Tibial nerve (tissue), 3 donors: ENCODE measurements at regions not wholly inside any gene's neighbourhood (a gene's known extent, or its start where the extent isn't known, plus 50 kb on each side); places are given as distances from the start of the nearest gene placed in this dataset.

Source experiments
- POLR2A ChIP-seq, 2 donors: fragments of 450-650 bp; IDR thresholded peaks; one replicate each; pipeline ENCODE4 v1.6.1; 2017; ENCODE audit warnings: antibody characterized with exemption in 2 of 2, mild to moderate bottlenecking in 2 of 2, moderate library complexity in 2 of 2
- TF ChIP-seq, protein P1 (sequence below), 5 experiments: fragments of 200-600 bp in 3 of 5; fragments of 450-650 bp in 2 of 5; sonication (generic) in 3 of 5; IDR thresholded peaks; one replicate each; pipeline ENCODE4 v1.5.1; 2016 to 2019; ENCODE audit warnings: antibody characterized with exemption in 5 of 5, mild to moderate bottlenecking in 3 of 5, moderate library complexity in 2 of 5

GRCh38 chr16:61194573-61194972, 841.7 kb downstream of the CDH8 start:
- TF ChIP-seq, protein P1, sequence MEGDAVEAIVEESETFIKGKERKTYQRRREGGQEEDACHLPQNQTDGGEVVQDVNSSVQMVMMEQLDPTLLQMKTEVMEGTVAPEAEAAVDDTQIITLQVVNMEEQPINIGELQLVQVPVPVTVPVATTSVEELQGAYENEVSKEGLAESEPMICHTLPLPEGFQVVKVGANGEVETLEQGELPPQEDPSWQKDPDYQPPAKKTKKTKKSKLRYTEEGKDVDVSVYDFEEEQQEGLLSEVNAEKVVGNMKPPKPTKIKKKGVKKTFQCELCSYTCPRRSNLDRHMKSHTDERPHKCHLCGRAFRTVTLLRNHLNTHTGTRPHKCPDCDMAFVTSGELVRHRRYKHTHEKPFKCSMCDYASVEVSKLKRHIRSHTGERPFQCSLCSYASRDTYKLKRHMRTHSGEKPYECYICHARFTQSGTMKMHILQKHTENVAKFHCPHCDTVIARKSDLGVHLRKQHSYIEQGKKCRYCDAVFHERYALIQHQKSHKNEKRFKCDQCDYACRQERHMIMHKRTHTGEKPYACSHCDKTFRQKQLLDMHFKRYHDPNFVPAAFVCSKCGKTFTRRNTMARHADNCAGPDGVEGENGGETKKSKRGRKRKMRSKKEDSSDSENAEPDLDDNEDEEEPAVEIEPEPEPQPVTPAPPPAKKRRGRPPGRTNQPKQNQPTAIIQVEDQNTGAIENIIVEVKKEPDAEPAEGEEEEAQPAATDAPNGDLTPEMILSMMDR (IDR thresholded peaks at IDR 0.05), result no peak
- no peak for TF ChIP-seq POLR2A (IDR thresholded peaks at IDR 0.05)
